Amniotic epithelial cell (primary cell): ENCODE measurements at regions not wholly inside any gene's neighbourhood (a gene's known extent, or its start where the extent isn't known, plus 50 kb on each side); places are given as distances from the start of the nearest gene placed in this dataset.

ENCODE experiments used
- DNase-seq: peaks from one replicate; pipeline ENCODE4 v3.0.0-alpha.2; 2010; ENCODE audit warnings: low read depth

DNA sequence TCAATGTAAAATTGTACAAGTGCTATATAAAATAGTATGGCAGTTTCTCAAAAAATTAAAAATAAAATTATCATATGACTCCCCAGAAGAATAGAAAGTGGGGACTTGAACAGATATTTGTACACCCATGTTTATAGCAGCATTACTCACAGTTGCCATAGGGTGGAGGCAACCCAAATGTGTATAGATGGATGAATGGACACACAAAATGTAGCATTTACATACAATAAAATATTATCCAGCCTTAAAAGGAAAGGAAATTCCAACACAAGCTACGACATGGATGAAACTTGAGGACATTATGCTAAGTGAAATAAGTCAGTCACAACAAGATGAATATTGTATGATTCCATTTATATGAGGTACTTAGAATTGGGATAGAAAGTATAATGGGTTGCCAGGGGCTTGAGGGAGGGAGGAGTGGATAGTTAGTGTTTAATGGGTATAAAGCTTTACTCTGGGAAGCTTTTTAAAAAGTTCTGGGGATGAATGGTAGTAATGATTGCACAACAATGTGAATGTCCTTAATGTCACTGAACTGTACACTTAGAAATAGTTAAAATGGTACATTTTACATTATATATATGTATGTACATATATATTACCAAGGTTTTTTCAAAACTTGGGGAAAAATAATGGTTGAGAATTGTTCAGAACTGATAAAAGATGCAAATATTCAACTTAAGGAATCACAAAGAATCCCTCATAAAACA lies 53.0 kb upstream of the ADORA3 start:
- no peak for DNase-seq

DNA sequence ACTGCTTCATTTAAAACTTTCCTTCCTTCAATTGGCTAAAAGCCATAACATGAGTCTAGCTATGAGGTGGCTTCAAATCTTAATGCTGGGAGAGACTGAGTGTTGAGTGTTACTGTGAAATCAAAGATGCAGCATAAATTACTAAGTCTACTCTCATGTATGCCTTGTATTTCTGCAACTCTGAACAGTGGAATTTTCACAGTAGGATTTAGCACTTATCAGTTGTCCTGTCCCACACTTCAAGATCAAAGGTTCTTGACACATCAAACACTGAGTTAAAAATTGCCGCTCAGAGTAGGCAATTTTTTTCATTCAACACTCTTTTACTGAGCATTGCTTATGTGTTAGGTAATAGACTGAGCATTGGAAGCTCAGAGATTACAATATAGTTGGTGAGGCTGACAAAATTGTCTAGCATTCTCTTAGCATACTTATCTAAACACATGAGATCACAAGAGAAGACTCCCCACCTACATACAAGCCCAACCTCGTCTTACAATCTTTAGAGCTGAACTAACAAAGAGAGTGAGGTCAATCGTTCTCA lies 56.4 kb upstream of the ADORA3 start:
- DNase-seq, result peak; percentile 73

DNA sequence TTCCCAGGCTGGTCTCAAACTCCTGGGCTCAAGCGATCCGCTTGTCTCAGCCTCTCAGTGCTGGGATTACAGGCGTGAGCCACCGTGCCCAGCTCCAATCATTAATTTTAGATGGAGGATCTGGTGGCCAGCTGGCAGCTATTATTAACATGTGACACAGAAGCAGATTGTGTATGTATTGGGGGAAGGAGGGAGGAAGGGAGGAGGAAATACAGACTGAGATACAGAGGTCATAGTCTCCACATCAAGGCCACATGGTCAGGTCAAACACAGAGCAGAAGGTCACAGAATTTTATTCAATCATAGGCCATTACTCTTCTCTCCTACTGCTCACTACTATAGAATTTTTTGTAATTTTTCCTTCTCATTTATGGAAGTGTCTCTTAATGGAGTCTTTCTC lies 57.9 kb upstream of the ADORA3 start:
- DNase-seq, result no peak

- peak; percentile 79 for DNase-seq
Observed at GRCh38 chr1:111563619-111564018, 56.0 kb upstream of the RAP1A start.

DNA sequence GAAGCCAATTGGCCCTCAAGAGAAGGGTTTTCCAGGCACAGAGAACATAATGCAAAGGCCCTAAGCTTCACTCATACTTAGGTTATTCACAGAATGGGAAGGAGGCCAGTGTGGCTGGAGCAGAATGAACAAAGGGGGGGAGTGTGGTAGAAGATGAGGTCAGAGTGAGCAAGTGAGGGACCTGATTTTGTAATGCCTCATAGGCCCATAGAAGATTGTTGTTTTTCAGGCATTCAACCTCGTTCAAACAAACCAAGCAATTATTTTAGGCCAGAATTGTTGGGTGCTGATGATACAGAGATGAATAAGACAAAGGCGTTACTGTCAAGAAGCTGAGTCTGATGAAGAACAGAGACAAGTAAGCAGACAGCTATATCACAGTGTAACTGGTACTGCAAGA lies 54.5 kb upstream of the RAP1A start:
- DNase-seq, result peak; percentile 99

DNA sequence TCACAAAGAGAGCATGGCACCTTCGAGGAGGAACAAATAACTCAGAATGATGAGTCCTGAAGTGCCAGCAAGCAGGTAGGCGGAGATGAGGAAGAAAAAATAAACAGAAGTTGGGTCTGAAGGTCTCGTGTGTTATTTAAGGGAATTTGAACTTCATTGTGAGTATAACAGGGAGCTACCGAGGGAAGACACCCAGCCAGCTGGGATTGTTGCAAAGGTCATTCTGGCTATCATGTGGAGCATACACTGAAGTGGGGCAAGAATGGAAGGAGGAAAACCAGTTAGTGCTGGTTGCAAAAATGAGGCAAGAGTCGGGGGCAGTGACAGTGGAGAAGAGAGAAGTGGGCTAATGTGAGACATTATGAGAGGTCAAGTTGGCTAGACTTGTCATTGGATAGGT lies 53.6 kb upstream of the RAP1A start:
- peak; percentile 44 for DNase-seq

DNA sequence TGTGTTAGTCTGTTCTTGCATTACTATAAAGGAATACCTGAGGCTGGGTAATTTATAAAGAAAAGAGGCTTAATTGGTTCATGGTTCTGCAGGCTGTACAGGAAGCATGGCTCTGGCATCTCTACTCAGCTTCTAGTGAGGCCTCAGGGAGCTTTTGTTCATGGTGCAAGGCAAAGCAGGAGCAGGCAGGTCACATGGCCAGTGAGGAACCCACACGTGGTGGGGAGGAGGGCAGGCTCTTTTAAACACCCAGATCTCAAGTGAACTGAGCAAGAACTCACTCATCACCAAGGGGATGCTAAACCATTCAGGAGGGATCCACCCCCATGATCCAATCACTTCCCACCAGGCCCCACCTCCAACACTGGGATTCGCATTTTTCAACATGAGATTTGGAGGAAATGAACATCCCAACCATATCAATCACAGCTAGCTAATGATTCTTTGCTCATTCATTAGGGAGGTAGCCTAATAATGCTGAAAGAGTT lies 51.4 kb upstream of the RAP1A start:
- DNase-seq, result no peak
